CD4-positive, alpha-beta T cell treated with Interleukin-6 for 4 hours (primary cell): ENCODE measurements at regions not wholly inside any gene's neighbourhood (a gene's known extent, or its start where the extent isn't known, plus 50 kb on each side); places are given as distances from the start of the nearest gene placed in this dataset.

Source experiments
- DNase-seq: peaks from one replicate; pipeline ENCODE4 v3.0.0-alpha.2; 2020; ENCODE audit warnings: mixed read lengths

DNA sequence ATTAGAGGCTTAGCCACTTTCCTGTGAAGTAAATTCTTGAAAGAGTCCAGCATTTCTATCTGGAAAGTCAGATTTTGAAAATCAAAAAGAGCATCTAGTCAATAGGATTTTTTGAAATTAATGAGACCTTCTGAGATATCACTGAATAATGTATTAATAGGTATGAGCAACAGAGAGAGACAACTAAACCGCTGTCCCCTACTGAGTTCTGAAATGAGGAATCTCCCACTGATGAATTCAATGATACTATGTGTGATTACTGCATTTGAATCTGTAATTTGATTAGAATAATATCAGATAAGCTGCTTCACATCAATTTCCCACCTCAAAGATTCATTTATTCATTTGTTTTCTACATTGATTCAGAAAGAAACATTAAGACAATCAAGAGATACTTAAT lies 252.8 kb downstream of the TMX3 start:
- no peak for DNase-seq

DNA sequence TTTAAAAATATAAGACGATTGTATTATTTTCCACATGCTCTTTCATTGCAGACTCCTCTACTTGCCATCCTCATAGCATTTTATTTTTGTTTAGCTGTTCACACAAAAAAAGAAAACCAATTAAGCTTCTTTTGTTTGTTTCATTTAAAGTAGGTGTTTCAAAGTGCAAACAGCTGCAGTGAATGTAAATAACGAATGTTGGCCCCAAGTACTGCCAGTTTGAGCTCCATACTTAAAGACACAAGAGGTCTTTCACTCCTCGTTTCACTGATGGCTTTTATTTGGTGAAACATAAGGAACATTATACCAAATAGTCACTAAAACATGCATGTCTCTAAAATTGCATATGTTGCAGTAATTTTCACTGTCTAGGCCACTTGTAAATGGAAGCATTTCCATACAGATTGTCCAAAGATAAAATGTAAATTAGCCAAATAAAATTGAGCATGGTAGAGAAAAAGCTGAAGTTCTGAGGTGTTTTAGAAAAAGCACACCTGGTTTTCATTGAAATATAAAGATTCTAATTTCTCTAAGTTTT lies 253.4 kb downstream of the TMX3 start:
- no peak for DNase-seq

DNA sequence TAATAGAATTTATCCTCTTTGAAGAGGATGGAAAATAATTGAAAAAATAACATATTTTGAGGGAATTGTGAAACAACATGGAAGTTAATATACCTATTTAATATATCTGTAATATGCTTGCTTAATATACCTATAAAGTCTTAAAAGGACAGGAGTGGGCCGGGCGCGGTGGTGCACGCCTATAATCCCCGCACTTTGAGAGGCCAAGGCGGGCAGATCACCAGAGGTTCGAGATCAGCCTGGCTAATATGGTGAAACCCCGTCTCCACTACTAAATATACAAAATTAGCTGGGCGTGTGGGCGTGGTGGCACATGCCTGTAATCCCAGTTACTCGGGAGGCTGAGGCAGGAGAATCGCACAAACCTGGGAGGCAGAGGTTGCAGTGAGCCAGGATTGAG lies 254.9 kb downstream of the TMX3 start:
- no peak for DNase-seq

DNA sequence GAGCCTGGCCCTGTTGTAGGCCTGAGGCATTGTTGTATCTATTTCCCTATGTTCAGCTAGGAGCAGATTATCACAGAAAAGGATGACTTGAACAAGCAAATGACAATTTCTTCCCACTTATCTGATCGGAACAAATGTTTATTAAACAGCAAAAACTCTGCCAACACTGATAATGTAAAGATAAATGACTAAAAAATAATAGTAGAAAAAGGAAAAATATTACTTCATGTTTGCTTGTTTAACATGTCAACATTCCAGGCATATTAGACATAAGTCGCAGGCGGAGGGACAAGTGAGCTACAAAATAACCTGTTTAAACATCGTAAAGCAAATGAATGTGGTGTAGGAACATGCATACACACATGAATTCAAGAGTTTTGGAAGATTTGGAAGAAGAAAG lies 257.9 kb downstream of the TMX3 start:
- DNase-seq = no peak

DNA sequence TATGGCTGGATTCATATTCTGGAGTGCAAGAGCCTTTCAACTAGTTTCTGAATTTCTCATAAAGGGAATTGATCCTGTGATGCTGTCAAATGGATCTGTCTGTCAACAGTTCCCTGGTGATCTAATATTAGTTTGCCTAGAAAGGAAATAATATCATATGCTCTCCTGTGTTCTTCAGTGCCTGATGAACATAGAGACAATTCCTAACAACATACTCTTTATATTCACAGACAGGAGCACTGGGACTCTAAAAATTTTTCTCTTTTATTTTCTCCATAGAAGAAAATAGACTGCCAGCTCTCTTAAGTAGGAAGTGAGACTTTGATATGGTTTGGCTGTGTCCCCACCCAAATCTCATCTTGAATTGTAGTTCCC lies 259.7 kb downstream of the TMX3 start:
- DNase-seq = no peak

DNA sequence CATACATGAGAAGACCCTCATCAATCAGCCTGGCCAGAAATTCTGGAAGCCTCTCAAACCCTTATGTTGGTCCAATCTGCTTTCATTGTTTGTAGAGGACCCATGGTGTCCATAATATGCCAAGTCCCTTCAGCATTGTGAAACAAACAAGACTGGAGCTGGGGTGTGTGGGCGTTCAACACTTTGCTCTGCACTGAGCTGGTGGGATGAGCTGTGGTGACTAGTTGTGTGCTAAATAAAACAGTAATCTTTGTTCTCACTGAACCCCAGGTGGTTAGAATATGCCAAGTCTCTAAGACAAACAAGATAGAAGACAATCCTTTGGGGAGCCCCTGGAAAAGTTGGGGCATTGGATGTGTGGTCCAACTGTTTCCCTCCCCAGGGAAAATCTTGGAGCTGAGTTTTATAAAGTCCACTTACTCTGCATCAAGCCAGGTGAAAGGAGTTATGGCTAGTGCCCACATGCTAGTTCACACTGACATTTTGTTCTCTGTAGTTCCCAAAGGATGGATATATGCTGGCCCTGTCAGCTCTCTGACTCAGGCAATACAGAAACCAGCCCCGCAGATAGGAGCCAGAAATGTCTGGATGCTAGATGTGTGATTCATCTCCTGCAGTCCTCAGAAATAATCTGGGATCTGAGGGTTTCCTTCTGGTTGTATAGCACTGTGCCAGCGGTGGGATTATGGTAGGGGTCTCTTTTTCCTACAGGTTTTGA lies 260.2 kb downstream of the TMX3 start:
- DNase-seq = no peak

DNA sequence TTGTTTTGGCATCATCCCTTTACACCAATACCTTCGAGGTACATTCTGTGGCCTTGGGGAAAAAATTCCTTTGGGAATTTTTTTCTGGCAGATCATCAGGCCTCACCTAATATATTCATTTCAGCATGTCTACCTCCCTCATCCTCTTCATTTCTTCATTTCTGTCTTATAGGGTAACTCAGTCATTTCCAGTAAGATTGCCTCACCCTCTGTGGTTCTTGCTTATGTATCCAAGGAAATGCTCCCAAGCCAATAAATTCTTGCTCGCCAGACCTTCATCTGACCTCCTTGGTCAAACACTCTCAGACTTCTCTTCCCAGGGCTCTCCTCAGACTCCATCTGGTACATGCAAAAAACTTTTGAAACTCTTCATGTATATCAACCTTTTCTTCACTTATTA lies 265.6 kb downstream of the TMX3 start:
- no peak for DNase-seq

DNA sequence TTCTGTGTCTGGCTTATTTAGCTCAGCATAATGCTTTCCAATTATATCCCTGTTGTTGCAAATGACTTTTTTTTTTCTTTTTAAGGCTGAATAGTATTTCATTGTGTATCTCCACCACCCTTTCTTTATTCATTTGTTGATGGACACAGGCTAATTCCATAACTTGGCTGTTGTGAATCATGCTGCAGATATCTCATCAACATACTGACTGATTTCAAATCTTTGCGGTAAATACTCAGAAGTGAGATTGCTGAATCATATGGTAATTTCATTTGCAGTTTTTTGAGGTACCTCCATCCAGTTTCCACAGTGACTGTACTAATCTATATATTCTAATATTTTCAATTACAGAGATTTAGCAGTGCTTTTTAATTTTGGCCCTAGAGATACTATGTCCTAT lies 266.2 kb downstream of the TMX3 start:
- DNase-seq = no peak

DNA sequence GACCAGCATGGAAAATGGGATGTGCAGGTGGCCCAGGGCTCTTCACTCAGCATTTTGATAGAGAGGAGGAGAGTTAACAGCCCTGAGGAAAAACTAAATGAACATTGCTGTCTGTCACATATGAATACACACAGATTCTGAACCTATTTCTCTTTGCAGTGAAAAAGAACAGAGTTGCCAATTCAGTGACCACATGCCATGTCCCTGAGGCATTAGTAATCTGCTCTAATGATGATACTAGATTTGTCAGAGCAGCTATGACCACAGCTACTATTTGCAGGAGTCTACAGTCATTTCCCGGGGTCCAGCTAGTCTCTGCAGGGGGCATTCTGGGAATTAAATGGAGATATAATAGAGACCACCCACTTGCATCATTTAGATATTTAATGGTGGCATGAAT lies 267.6 kb downstream of the TMX3 start:
- no peak for DNase-seq

DNA sequence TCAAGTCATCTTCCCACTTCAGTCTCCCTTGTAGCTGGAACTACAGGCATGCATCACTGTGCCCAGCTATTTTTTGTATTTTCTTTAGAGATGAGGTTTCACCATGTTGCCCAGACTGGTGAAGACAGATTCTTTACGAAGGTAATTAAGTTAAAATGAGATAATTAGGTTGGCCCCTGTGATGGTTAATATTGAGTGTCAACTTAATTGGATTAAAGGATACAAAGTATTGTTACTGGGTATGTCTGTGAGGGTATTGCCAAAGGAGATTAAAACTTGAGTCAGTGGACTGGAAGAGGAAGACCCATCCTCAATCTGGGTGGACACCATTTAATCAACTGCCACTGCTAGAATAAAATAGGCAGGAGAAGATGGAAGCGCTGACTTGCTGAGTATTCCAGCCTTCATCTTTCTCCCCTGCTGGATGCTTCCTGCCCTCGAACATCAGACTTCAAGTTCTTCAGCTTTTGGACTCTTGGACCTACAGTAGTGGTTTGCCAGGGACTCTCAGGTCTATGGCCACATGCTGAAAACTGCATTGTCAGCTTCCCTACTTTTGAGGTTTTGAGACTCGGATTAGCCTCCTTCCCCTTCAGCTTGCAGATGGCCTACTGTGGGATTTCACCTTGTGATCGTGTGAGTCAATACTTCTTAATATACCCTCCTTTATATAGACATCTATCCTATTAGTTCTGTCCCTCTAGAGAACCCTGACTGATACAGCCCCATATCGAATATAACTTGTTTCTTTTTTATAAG lies 269.1 kb downstream of the TMX3 start:
- no peak for DNase-seq

DNA sequence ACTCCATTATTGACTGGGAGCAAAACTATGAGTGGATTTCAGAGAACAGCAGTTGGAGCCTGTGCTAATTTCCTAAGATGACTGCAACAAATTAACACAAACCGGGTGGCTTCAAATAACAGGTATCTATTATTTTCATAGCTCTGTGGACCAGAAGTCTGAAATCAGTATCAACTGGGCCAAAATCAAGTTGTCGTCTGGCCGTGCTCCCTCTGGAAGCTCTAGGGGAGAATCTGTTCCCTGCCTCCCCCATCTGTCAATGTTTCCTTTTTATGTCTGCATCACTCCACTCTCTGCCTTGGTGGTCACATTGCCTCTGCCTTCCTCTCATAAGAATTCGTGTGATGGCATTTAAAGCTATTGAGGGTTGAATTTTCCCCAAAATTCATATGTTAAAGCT lies 269.8 kb downstream of the TMX3 start:
- no peak for DNase-seq

DNA sequence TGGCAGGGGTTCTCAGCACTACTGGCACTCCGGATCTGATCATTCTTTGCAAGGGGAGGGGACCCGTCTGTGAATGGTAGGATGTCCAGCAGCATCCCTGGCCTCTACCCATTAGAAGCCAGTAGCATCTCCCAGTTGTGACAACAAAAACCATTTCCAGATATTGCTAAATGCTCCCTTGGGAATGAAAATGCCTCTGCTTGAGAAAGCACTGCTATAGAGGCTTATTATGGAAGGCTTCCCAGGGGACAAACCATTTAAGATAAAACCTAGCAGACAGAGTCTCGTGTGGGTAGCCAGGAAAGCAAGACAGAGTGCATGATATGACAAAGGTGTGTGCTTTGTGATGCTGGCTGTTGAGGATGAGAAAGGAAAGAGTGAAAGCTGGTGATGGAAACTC lies 273.7 kb downstream of the TMX3 start:
- DNase-seq = no peak

DNA sequence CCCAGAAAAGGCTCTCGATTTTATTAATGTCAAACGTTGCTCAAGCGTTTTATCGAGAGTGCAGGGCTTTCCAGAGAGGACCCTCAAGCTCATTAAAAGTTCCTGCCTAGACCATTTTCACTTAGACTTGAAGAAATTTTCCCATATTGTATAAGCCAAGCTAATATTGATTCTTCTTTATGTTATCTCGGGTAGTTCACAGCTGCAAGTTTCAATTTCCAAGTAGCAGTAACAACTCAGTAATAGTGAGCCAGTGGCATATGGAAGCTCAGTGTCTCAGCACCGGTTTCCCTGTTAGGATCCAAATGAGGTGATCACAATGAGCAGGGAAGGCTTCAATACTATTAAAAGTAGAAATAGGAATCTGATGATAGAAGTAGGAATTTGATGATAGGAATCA lies 274.5 kb downstream of the TMX3 start:
- DNase-seq = no peak

DNA sequence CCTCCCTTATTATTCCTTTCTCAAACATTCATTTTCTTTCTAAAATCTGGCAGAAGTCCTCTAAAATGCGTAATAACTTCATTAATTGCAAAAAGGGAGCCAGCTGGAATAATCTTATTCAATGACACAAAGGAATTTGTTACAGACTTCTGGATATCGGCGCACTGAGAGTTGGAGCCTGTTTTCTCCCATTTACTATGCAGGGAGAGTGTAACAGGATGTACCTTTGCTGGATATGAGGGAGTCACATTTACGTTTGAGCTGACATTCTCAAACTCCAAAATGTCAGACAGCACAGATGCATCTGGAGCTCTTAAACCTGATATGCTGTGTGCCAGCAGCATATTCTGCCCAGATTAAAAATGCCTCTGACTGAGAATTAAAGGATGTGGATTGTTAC lies 275.3 kb downstream of the TMX3 start:
- no peak for DNase-seq

DNA sequence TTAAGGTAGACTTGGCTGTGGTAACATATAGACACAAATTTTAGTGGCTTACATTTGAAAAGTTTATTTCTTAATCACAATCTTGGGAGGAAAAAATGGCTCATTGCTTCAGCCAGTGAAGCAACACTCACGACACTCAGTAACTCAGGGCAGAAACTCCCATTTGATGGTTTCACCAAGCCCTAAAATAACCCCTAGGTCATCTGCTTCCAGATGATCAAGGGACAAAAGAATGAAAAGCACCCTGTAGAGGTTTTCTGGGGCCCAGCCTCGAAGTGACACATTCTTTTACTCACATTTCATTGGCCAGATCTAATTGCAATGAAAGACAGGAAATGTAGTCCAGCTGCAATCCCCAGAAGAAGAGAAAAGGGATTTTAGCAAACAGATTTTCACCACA lies 275.9 kb downstream of the TMX3 start:
- DNase-seq = no peak

DNA sequence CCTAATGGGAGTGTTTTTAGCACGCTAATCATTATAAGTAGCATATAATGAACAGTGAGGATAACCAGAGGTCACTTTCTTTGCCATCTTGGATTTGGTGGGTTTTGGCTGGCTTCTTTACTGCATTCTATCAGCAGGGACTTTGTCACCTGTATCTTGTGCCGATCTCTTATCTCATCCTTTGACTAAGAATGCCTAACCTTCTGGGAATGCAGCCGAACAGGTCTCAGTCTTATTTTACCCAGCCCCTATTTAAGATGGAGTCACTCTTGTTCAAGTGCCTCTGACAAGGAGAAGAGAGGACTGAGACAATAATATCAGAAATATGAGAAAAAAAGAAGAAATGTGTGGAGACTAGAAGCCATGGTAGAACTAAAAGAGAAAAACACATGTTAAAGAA lies 276.4 kb downstream of the TMX3 start:
- no peak for DNase-seq

DNA sequence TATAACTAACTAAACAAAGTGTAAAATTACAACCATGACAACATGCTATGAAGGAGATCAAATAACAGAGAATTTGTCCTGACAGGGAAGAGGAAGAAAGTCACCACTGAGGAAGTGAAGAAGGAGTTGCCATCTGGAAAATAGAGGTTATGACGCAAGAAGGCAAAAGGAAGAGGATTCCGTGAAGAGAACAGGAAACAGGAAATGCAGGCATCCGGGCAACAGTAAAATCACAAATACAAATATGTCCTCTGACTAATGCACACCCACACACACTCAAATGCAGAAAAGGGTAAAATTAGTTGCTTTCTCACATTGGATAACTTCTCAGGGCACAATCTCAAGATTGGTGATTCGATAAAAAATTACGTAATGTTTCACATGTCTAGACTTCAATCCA lies 278.4 kb downstream of the TMX3 start:
- DNase-seq = no peak

DNA sequence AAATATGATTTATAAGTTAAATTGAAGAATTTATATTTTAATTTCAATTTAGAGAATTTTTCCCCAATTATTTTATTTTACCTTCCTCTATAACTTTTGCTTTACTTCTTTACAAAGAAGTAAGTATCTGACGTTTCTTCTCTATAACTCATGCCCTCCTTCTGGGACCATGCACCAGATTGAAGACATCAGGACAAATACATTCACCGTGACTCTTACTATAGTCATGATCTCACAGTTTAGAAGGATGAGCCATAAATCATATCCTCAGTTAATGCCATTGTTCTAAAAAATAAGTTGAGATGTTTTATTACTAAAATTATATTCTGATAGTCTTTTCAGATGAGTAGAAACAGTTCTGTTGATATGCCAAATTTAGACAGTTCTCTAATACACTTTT lies 279.3 kb downstream of the TMX3 start:
- DNase-seq = no peak

DNA sequence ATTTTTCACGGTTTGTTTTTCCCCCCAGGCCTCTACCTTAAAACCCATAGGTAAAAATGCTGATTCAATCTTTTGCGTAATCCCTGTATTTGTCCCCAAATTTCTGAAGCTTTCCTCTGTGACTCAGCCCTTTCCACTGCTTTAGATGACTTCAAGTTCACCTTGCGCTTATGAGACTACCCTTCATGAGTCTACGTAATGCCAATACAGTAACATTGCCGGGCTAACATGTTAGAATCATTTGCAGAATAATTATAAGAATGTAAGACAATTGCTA lies 283.0 kb downstream of the TMX3 start:
- DNase-seq = no peak

DNA sequence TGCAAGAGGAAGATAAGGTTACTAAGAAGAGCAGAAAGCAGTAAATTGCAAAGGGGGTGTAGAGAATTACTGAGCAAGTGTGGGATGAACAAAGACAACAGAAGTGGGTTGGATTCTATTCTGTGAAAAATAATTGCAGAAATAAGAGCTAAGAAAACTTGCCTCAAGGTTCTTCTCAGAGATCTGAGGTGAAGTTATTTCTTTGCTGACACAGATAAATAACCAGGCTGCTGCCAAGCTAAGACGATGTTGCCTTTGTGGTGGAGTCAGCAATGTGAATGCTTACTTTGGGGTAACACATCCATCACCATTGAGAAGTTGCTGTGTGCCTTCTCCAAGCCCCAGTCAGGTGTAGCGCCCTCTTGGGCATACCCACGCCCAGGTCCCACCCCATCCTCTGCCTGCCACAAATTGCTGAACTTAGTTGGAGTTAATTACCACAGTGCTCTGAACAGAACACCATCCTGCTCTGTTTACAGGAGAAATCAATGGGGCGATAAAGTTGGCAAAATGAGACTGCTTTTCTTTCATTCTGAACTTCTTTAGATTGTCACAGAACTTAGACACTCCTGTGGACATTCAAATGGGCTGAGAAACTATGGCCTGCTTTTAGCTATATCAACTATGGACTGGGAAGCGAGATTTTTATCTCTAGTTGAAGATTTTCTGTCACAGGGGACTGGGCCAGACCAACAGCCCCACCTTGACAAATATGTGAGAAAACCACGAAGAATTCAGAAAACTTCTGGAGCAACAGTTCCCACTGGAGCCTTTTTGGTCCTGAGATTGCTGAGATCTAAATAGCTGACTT lies 283.6 kb downstream of the TMX3 start:
- no peak for DNase-seq

DNA sequence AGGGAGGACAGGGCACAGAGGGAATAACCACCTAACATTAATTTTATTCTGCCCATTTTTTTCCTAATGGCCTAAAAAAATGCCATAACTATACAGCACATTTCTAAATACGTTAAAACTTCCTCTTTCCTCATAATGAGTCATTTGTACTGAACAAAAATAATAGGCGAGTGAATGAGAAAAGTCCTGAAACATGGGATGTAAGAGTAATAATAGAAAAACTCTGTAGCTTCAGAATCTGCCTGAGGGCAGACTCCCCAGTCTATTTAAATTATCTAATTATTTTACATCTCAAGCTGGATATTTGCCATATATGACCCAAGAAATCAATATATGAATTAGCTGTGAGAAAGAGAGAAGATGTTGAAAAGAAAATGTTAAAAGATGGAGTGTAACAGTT lies 285.1 kb downstream of the TMX3 start:
- DNase-seq = no peak

DNA sequence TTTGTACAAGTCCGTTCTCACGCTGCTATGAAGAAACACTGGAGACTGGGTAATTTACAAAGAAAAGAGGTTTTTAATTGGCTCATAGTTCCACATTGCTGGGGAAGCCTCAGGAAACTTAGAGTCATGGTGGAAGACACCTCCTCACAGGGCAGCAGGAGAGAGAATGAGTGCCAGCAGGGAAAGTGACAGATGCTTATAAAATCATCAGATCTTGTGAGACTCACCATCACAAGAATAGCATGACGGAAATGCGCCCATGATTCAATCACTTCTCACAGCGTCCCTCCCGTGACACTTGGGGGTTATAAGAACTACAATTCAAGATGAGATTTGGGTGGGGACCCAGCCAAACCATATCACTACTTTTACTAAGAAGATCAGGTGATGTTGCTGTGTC lies 285.8 kb downstream of the TMX3 start:
- no peak for DNase-seq

DNA sequence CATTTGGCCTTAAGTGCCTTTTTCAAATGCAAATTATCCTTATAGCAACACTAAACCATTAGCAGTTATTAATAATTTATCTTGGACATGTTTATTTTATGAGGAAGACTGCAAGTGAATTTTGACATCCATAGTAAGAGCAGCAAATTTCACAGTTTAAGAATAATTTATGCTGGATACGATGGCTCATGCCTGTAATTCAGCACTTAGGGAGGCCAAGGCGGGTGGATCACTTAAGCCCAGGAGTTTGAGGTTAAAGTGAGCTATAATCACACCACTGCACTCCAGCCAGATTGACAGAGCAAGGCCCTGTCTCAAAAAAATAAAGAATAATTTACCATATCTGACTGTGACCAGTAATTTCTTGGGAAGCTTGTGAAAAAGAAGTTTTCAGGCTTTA lies 286.2 kb downstream of the TMX3 start:
- no peak for DNase-seq

DNA sequence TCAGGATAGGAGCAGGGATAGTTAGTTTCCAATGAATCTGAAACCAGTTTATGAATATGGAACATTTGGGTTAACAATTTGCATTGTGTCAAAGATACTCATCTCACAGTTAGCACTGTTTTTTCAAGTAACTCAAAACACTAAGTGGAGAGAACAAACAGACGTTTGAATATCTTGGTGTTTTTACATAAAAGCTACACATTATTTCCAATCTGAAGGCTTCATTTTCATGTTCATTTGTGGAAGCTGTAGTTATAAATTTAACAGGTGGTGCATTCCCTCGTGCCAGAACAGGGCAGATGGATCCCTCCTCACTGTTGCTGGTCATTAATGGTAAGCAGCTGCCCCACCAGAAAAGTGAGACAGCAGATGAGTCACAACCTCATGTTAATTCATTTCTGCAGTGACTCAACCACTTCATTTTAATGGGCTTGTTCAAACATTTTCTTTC lies 286.9 kb downstream of the TMX3 start:
- DNase-seq = no peak
